ENCODE measurements at regions not wholly inside any gene's neighbourhood (a gene's known extent, or its start where the extent isn't known, plus 50 kb on each side); places are given as distances from the start of the nearest gene placed in this dataset. TPM values are rescaled to one million over a fixed set of nuclear protein-coding genes. Genes with fewer than 3 reads are reported as not detected.
A peak's percentile ranks its signal among the peaks of the same experiment; 100 is the strongest.
"Not testable (repeated sequence)": the region's sequence is repeated elsewhere in the genome, so short reads cannot be mapped to it uniquely, and the experiment has no call there.

GRCh38 chr2:154582694-154583093 is 115.8 kb upstream of the KCNJ3 start:
- not testable (repeated sequence) for DNase-seq (ENCODE audit: low spot score)

GRCh38 chr2:154583274-154583673 is 115.2 kb upstream of the KCNJ3 start:
- not testable (repeated sequence) for DNase-seq (ENCODE audit: low spot score)

- DNase-seq (ENCODE audit: low spot score), result no peak
These were observed 110.8 kb upstream of the KCNJ3 start for GRCh38 chr2:154587739-154588138.

GRCh38 chr2:154588838-154589237 is 109.7 kb upstream of the KCNJ3 start:
- DNase-seq (ENCODE audit: low spot score), result no peak

- no peak for DNase-seq (ENCODE audit: low spot score)
These were observed 109.0 kb upstream of the KCNJ3 start for GRCh38 chr2:154589514-154589913.

GRCh38 chr2:154591294-154591820 is 107.1 kb upstream of the KCNJ3 start:
- DNase-seq (ENCODE audit: low spot score), result no peak

GRCh38 chr2:154599189-154599588 is 99.3 kb upstream of the KCNJ3 start:
- no peak for DNase-seq (ENCODE audit: low spot score)

GRCh38 chr2:154600927-154601494 is 97.5 kb upstream of the KCNJ3 start:
- DNase-seq (ENCODE audit: low spot score), result no peak

- DNase-seq (ENCODE audit: low spot score), result no peak
These were observed 94.8 kb upstream of the KCNJ3 start for GRCh38 chr2:154603682-154604081.

- DNase-seq (ENCODE audit: low spot score), result no peak
These were observed 90.1 kb upstream of the KCNJ3 start for GRCh38 chr2:154608438-154608837.

GRCh38 chr2:154614906-154615305 is 83.6 kb upstream of the KCNJ3 start:
- no peak for DNase-seq (ENCODE audit: low spot score)

GRCh38 chr2:154616659-154617058 is 81.8 kb upstream of the KCNJ3 start:
- DNase-seq (ENCODE audit: low spot score), result no peak

GRCh38 chr2:154620471-154620870 is 78.0 kb upstream of the KCNJ3 start:
- no peak for DNase-seq (ENCODE audit: low spot score)

GRCh38 chr2:154623819-154624218 is 74.7 kb upstream of the KCNJ3 start:
- DNase-seq (ENCODE audit: low spot score), result peak; percentile 68

GRCh38 chr2:154637456-154637855 is 61.0 kb upstream of the KCNJ3 start:
- no peak for DNase-seq (ENCODE audit: low spot score)

- no peak for DNase-seq (ENCODE audit: low spot score)
These were observed 59.7 kb upstream of the KCNJ3 start for GRCh38 chr2:154638783-154639182.

GRCh38 chr2:154640000-154640399 is 58.5 kb upstream of the KCNJ3 start:
- no peak for DNase-seq (ENCODE audit: low spot score)

Small RNA genes in the stretch of these regions (small RNA-seq; reads per million reads assigned to genes)
- gene RNA5SP107, result not detected

Data from HT-29 (cell line).